Progenitor cell of endocrine pancreas (in vitro differentiated cells): ENCODE measurements at regions not wholly inside any gene's neighbourhood (a gene's known extent, or its start where the extent isn't known, plus 50 kb on each side); places are given as distances from the start of the nearest gene placed in this dataset.
A peak's percentile ranks its signal among the peaks of the same experiment; 100 is the strongest.

Source experiments
- DNase-seq: peaks from one replicate; pipeline ENCODE4 v3.0.0; 2021; ENCODE audit warnings: low spot score; ENCODE audit not compliant: unreplicated experiment
- H3K27ac Mint-ChIP-seq: 2 replicates; pipeline ENCODE4 v1.8.0; 2021; ENCODE audit warnings: mild to moderate bottlenecking, moderate library complexity, mixed read lengths
- H3K27me3 Mint-ChIP-seq: 2 replicates; pipeline ENCODE4 v1.8.0; 2021; ENCODE audit warnings: mixed read lengths
- H3K36me3 Mint-ChIP-seq: 2 replicates; pipeline ENCODE4 v1.8.0; 2022; ENCODE audit warnings: mixed read lengths; ENCODE audit not compliant: insufficient read depth
- H3K4me1 Mint-ChIP-seq: 2 replicates; pipeline ENCODE4 v1.8.0; 2021; ENCODE audit warnings: low read depth, mixed read lengths
- H3K4me3 Mint-ChIP-seq: 2 replicates; pipeline ENCODE4 v1.8.0; 2021; ENCODE audit warnings: low read depth, mild to moderate bottlenecking, moderate library complexity, mixed read lengths
- H3K9me3 Mint-ChIP-seq: 2 replicates; pipeline ENCODE4 v1.8.0; 2021; ENCODE audit warnings: low read depth, mixed read lengths
- CTCF ChIP-seq: fragments of 200-600 bp; sonication (generic); IDR thresholded peaks from one replicate; pipeline ENCODE4 v1.5.0; 2021; ENCODE audit warnings: antibody characterized with exemption, mild to moderate bottlenecking; ENCODE audit not compliant: unreplicated experiment

- no peak for TF ChIP-seq CTCF
- Mint-ChIP-seq H3K27ac (no peak overlapping the region), H3K9me3 (peaks cover 4% of the 10 kb centered on the region), H3K36me3 (no peaks in the 10 kb centered on the region), H3K4me1 (peaks cover 2% of the 10 kb centered on the region), H3K4me3 (no peak overlapping the region), H3K27me3 (no peaks in the 10 kb centered on the region)
- DNase-seq: no peak
These were observed 280.7 kb upstream of the KLHL4 start for GRCh38 chrX:87236830-87237440.

- DNase-seq: no peak
- Mint-ChIP-seq H3K27me3 (no peaks in the 10 kb centered on the region), H3K9me3 (no peaks in the 10 kb centered on the region), H3K4me3 (no peak overlapping the region), H3K4me1 (no peaks in the 10 kb centered on the region), H3K36me3 (no peaks in the 10 kb centered on the region), H3K27ac (no peak overlapping the region)
- no peak for TF ChIP-seq CTCF
These were observed 252.1 kb upstream of the KLHL4 start for GRCh38 chrX:87265518-87265917.

GRCh38 chrX:87272491-87272890, 245.1 kb upstream of the KLHL4 start:
- Mint-ChIP-seq H3K27me3 (no peaks in the 10 kb centered on the region), H3K9me3 (no peaks in the 10 kb centered on the region), H3K4me3 (no peak overlapping the region), H3K27ac (peak overlapping the region; percentile 2), H3K4me1 (no peaks in the 10 kb centered on the region), H3K36me3 (no peaks in the 10 kb centered on the region)
- no peak for TF ChIP-seq CTCF
- no peak for DNase-seq

GRCh38 chrX:87299563-87300160, 217.9 kb upstream of the KLHL4 start:
- H3K9me3 Mint-ChIP-seq: peaks cover 9% of the 10 kb centered on the region
- H3K36me3 Mint-ChIP-seq: no peaks in the 10 kb centered on the region
- H3K4me1 Mint-ChIP-seq: no peaks in the 10 kb centered on the region
- no peaks in the 10 kb centered on the region for H3K27me3 Mint-ChIP-seq
- no peak overlapping the region for H3K27ac Mint-ChIP-seq
- no peak overlapping the region for H3K4me3 Mint-ChIP-seq
- DNase-seq: no peak
- TF ChIP-seq CTCF: peak; percentile 89

- peaks cover 6% of the 10 kb centered on the region for H3K9me3 Mint-ChIP-seq
- H3K27me3 Mint-ChIP-seq: no peaks in the 10 kb centered on the region
- no peak for DNase-seq
- H3K36me3 Mint-ChIP-seq: no peaks in the 10 kb centered on the region
- H3K4me3 Mint-ChIP-seq: no peak overlapping the region
- H3K27ac Mint-ChIP-seq: no peak overlapping the region
- TF ChIP-seq CTCF: no peak
- H3K4me1 Mint-ChIP-seq: no peaks in the 10 kb centered on the region
These were observed 206.8 kb upstream of the KLHL4 start for GRCh38 chrX:87310780-87311179.
